GM23338 (cell line): ENCODE measurements at regions not wholly inside any gene's neighbourhood (a gene's known extent, or its start where the extent isn't known, plus 50 kb on each side); places are given as distances from the start of the nearest gene placed in this dataset.
"Not testable (repeated sequence)": the region's sequence is repeated elsewhere in the genome, so short reads cannot be mapped to it uniquely, and the experiment has no call there.

Experiments used
- ATAC-seq: fragments of 200-7000 bp; cut with Tn5 transposase; 3 replicates; pipeline ENCODE4 v1.9.1; 2020
- DNase-seq: peaks from one replicate; pipeline ENCODE4 v3.0.0-alpha.2; 2015; ENCODE audit warnings: low spot score
- H2AFZ ChIP-seq: fragments of 200-600 bp; sonication (generic); 2 replicates; pipeline ENCODE4 v1.8.0; 2016; ENCODE audit warnings: antibody characterized with exemption, mild to moderate bottlenecking, moderate library complexity
- H3F3A ChIP-seq: fragments of 200-600 bp; sonication (generic); replicated peaks from 2 replicates; pipeline ENCODE4 v1.8.0; 2017; ENCODE audit warnings: antibody characterized with exemption, mixed run types, low read depth
- H3K27ac ChIP-seq: fragments of 200-600 bp; sonication (generic); 2 replicates; pipeline ENCODE4 v1.6.1; 2016; ENCODE audit warnings: low read depth
- H3K27me3 ChIP-seq: fragments of 200-600 bp; sonication (generic); 2 replicates; pipeline ENCODE4 v1.8.0; 2016; ENCODE audit warnings: mild to moderate bottlenecking, mixed run types, moderate library complexity; ENCODE audit not compliant: insufficient read depth
- H3K36me3 ChIP-seq: fragments of 200-600 bp; sonication (generic); 2 replicates; pipeline ENCODE4 v1.8.0; 2016; ENCODE audit warnings: mild to moderate bottlenecking; ENCODE audit not compliant: insufficient read depth
- H3K4me1 ChIP-seq: fragments of 200-600 bp; sonication (generic); 2 replicates; pipeline ENCODE4 v1.8.0; 2016; ENCODE audit warnings: mild to moderate bottlenecking, moderate library complexity; ENCODE audit not compliant: insufficient read depth
- H3K4me2 ChIP-seq: fragments of 200-600 bp; sonication (generic); 2 replicates; pipeline ENCODE4 v1.7.1; 2017; ENCODE audit warnings: mixed run types
- H3K4me3 ChIP-seq: fragments of 200-600 bp; sonication (generic); 2 replicates; pipeline ENCODE4 v1.6.1; 2016; ENCODE audit warnings: mixed run types
- H3K79me2 ChIP-seq: fragments of 200-600 bp; sonication (generic); replicated peaks from 2 replicates; pipeline ENCODE4 v1.8.0; 2017; ENCODE audit warnings: mild to moderate bottlenecking; ENCODE audit not compliant: insufficient read depth
- H3K9me2 ChIP-seq: fragments of 200-600 bp; sonication (generic); 2 replicates; pipeline ENCODE4 v1.8.0; 2017; ENCODE audit not compliant: insufficient read depth
- H4K20me1 ChIP-seq: fragments of 200-600 bp; sonication (generic); replicated peaks from 2 replicates; pipeline ENCODE4 v1.8.0; 2017; ENCODE audit warnings: mild to moderate bottlenecking; ENCODE audit not compliant: insufficient read depth
- H3K27ac Mint-ChIP-seq: 2 replicates; pipeline ENCODE4 v1.8.0; 2020; ENCODE audit warnings: inconsistent platforms, mild to moderate bottlenecking, moderate library complexity, mixed read lengths
- H3K27me3 Mint-ChIP-seq: 3 replicates; pipeline ENCODE4 v1.8.0; 2022; ENCODE audit warnings: low read depth, mild to moderate bottlenecking, moderate library complexity, mixed read lengths, inconsistent platforms; ENCODE audit not compliant: insufficient read depth, poor library complexity
- H3K36me3 Mint-ChIP-seq: 3 replicates; pipeline ENCODE4 v1.8.0; 2021; ENCODE audit warnings: low read depth, mild to moderate bottlenecking, inconsistent platforms, moderate library complexity, mixed read lengths
- H3K4me1 Mint-ChIP-seq: 3 replicates; pipeline ENCODE4 v1.8.0; 2020; ENCODE audit warnings: mild to moderate bottlenecking, inconsistent platforms, mixed read lengths
- H3K4me3 Mint-ChIP-seq: 3 replicates; pipeline ENCODE4 v1.8.0; 2021; ENCODE audit warnings: moderate library complexity, mild to moderate bottlenecking, inconsistent platforms, mixed read lengths
- H3K9me3 Mint-ChIP-seq: 3 replicates; pipeline ENCODE4 v1.8.0; 2020; ENCODE audit warnings: moderate library complexity, mild to moderate bottlenecking, inconsistent platforms, mixed read lengths
- CTCF ChIP-seq, 2 experiments: fragments of 200-600 bp in 1 of 2; sonication (generic) in 1 of 2; conservative IDR thresholded peaks; 2 replicates each; pipeline versions ENCODE4 v1.5.1 to v1.6.1; 2016 to 2017; ENCODE audit warnings: antibody characterized with exemption in 2 of 2, low read depth in 2 of 2, mild to moderate bottlenecking in 2 of 2, moderate library complexity in 1 of 2
- ETS1 ChIP-seq: IDR thresholded peaks from 2 replicates; pipeline ENCODE4 v1.6.1; 2016; ENCODE audit warnings: antibody characterized with exemption
- JUNB ChIP-seq: IDR thresholded peaks from one replicate; pipeline ENCODE4 v1.6.1; 2016; ENCODE audit warnings: antibody characterized with exemption; ENCODE audit not compliant: unreplicated experiment
- NANOG ChIP-seq: IDR thresholded peaks from 2 replicates; pipeline ENCODE4 v1.6.1; 2016; ENCODE audit warnings: antibody characterized with exemption, borderline replicate concordance
- POLR2AphosphoS5 ChIP-seq: IDR thresholded peaks from 2 replicates; pipeline ENCODE4 v1.6.1; 2016; ENCODE audit warnings: antibody characterized with exemption, low read depth
- STAT1 ChIP-seq: IDR thresholded peaks from one replicate; pipeline ENCODE4 v1.6.1; 2016; ENCODE audit warnings: antibody characterized with exemption; ENCODE audit not compliant: unreplicated experiment
- ZNF114 ChIP-seq: fragments of 250-450 bp; sonication (Bioruptor Pico); IDR thresholded peaks from 2 replicates; pipeline ENCODE4 v1.5.0; 2020; ENCODE audit warnings: mild to moderate bottlenecking, moderate library complexity
- ZNF331 ChIP-seq: fragments of 250-450 bp; sonication (Bioruptor Pico); IDR thresholded peaks from 2 replicates; pipeline ENCODE4 v1.5.0; 2020; ENCODE audit warnings: low read depth, mild to moderate bottlenecking, moderate library complexity

- Histone ChIP-seq H3K36me3 (no peaks in the 10 kb centered on the region), H3K27ac (no peak overlapping the region), H4K20me1 (no peaks in the 10 kb centered on the region), H3K79me2 (no peaks in the 10 kb centered on the region), H3K4me1 (no peaks in the 10 kb centered on the region), H3K4me3 (no peak overlapping the region), H3F3A (no peaks in the 10 kb centered on the region), H3K9me2 (0 out of 2 replicates have a peak, but pooled peaks cover 2% of the 10 kb centered on the region), H3K4me2 (no peak overlapping the region), H2AFZ (no peak overlapping the region), H3K27me3 (no peaks in the 10 kb centered on the region)
- H3K27ac Mint-ChIP-seq, result no peak overlapping the region
- ATAC-seq (no peak), DNase-seq (no peak)
- H3K36me3 Mint-ChIP-seq, result peaks cover 3% of the 10 kb centered on the region; the same call in 2 of the 3 replicates
- no peak for TF ChIP-seq CTCF (conservative IDR thresholded peaks at IDR 0.05; ENCODE audit: low read depth in 2 of 2)
- TF ChIP-seq ZNF114, result no peak
- TF ChIP-seq POLR2AphosphoS5, result no peak
- TF ChIP-seq ETS1, result no peak
- no peak for TF ChIP-seq STAT1
- TF ChIP-seq NANOG, result no peak
- TF ChIP-seq ZNF331 (CRISPR knock-in tag), result no peak
- TF ChIP-seq JUNB, result no peak
- no peak overlapping the region for H3K4me3 Mint-ChIP-seq
- peaks cover 3% of the 10 kb centered on the region for H3K9me3 Mint-ChIP-seq
- H3K4me1 Mint-ChIP-seq, result no peaks in the 10 kb centered on the region
- no peaks in the 10 kb centered on the region for H3K27me3 Mint-ChIP-seq
Measured at GRCh38 chr12:71385155-71385554, 54.4 kb upstream of the LGR5 start.

- H3K27me3 ChIP-seq, H3K9me2 ChIP-seq, H3F3A ChIP-seq, H3K9me3 Mint-ChIP-seq, ATAC-seq, H3K4me3 Mint-ChIP-seq, H3K27ac ChIP-seq, H3K4me1 Mint-ChIP-seq, H4K20me1 ChIP-seq, H3K4me1 ChIP-seq, H3K36me3 ChIP-seq, H3K4me2 ChIP-seq, H3K79me2 ChIP-seq, H3K27me3 Mint-ChIP-seq, H3K27ac Mint-ChIP-seq, H3K36me3 Mint-ChIP-seq, H2AFZ ChIP-seq, H3K4me3 ChIP-seq, DNase-seq: not testable (repeated sequence)
Measured at GRCh38 chr12:71376711-71377355, 62.8 kb upstream of the LGR5 start.

- H2AFZ ChIP-seq, result no peak overlapping the region
- no peaks in the 10 kb centered on the region for H3K36me3 Mint-ChIP-seq
- H3F3A ChIP-seq, result no peaks in the 10 kb centered on the region
- TF ChIP-seq CTCF (conservative IDR thresholded peaks at IDR 0.05; ENCODE audit: low read depth in 2 of 2) (peak; percentile 49 to 56), JUNB (no peak)
- H4K20me1 ChIP-seq, result no peaks in the 10 kb centered on the region
- H3K27me3 Mint-ChIP-seq, result peaks cover 2% of the 10 kb centered on the region
- no peak overlapping the region for H3K4me2 ChIP-seq
- no peaks in the 10 kb centered on the region for H3K9me2 ChIP-seq
- peak; percentile 30 for DNase-seq
- no peak overlapping the region for H3K4me3 Mint-ChIP-seq
- no peak overlapping the region for H3K4me3 ChIP-seq
- no peaks in the 10 kb centered on the region for H3K27me3 ChIP-seq
- H3K36me3 ChIP-seq, result no peaks in the 10 kb centered on the region
- H3K9me3 Mint-ChIP-seq, result no peaks in the 10 kb centered on the region
- H3K4me1 Mint-ChIP-seq, result no peaks in the 10 kb centered on the region
- no peak for ATAC-seq
- H3K4me1 ChIP-seq, result no peaks in the 10 kb centered on the region
- no peak overlapping the region for H3K27ac ChIP-seq
- H3K79me2 ChIP-seq, result no peaks in the 10 kb centered on the region
- H3K27ac Mint-ChIP-seq, result no peak overlapping the region
Measured at GRCh38 chr12:71371122-71371521, 68.5 kb upstream of the LGR5 start.
